A673 (cell line): ENCODE measurements at regions not wholly inside any gene's neighbourhood (a gene's known extent, or its start where the extent isn't known, plus 50 kb on each side); places are given as distances from the start of the nearest gene placed in this dataset.
"Not testable (repeated sequence)": the region's sequence is repeated elsewhere in the genome, so short reads cannot be mapped to it uniquely, and the experiment has no call there.

Experiments used
- CTCF ChIP-seq: fragments of 300-800, 200-600 bp; sonication (generic); conservative IDR thresholded peaks from 2 replicates; pipeline ENCODE4 v1.5.1; 2017; ENCODE audit warnings: low read depth, mild to moderate bottlenecking, antibody characterized with exemption, low read length, moderate library complexity, mixed read lengths
- EZH2 ChIP-seq: fragments of 200-600 bp; sonication (generic); IDR thresholded peaks from 2 replicates; pipeline ENCODE4 v1.6.1; 2017; ENCODE audit warnings: borderline replicate concordance, low read depth, mild to moderate bottlenecking, mixed read lengths, antibody characterized with exemption, low read length; ENCODE audit not compliant: poor library complexity, severe bottlenecking

- not testable (repeated sequence) for TF ChIP-seq CTCF, EZH2
Measured at GRCh38 chr6:85212794-85213193, 237.1 kb upstream of the NT5E start.
